SU-DHL-6 (cell line): ENCODE measurements at regions not wholly inside any gene's neighbourhood (a gene's known extent, or its start where the extent isn't known, plus 50 kb on each side); places are given as distances from the start of the nearest gene placed in this dataset.

Experiments
- H2AFZ ChIP-seq: fragments of 200-600 bp; sonication (generic); 2 replicates; pipeline ENCODE4 v1.6.1; 2014; ENCODE audit warnings: low read depth, mild to moderate bottlenecking, moderate library complexity, mixed read lengths, antibody characterized with exemption, low read length; ENCODE audit not compliant: severe bottlenecking
- H3F3A ChIP-seq: fragments of 200-600 bp; shearing (Covaris generic); 2 replicates; pipeline ENCODE4 v1.6.0; 2016; ENCODE audit warnings: antibody characterized with exemption, mild to moderate bottlenecking; ENCODE audit not compliant: insufficient read depth
- H3K27ac ChIP-seq: fragments of 200-600 bp; sonication (generic); 2 replicates; pipeline ENCODE4 v1.5.1; 2016; ENCODE audit warnings: low read depth, mild to moderate bottlenecking, low read length, moderate library complexity, mixed read lengths
- H3K27me3 ChIP-seq: fragments of 200-600 bp; sonication (generic), shearing (Covaris generic); 2 replicates; pipeline ENCODE4 v1.6.0; 2014; ENCODE audit warnings: mild to moderate bottlenecking, low read length
- H3K36me3 ChIP-seq: fragments of 200-600 bp; sonication (generic); 2 replicates; pipeline ENCODE4 v1.6.1; 2014; ENCODE audit warnings: mild to moderate bottlenecking, low read length, mixed read lengths
- H3K4me2 ChIP-seq: fragments of 300-600, 200-600 bp; shearing (Covaris generic), sonication (generic); 2 replicates; pipeline ENCODE4 v1.6.0; 2014; ENCODE audit warnings: low read length, low read depth, mild to moderate bottlenecking; ENCODE audit not compliant: poor library complexity, severe bottlenecking
- H3K4me3 ChIP-seq: fragments of 200-600 bp; sonication (generic); 2 replicates; pipeline ENCODE4 v1.5.1; 2014; ENCODE audit warnings: antibody characterized with exemption, low read length, mild to moderate bottlenecking, mixed read lengths; ENCODE audit not compliant: insufficient read depth, poor library complexity, severe bottlenecking
- H3K79me2 ChIP-seq: fragments of 200-600 bp; sonication (generic); 2 replicates; pipeline ENCODE4 v1.6.1; 2014; ENCODE audit warnings: mild to moderate bottlenecking, low read length, moderate library complexity; ENCODE audit not compliant: insufficient read depth
- H3K9ac ChIP-seq: fragments of 200-600 bp; sonication (generic); 2 replicates; pipeline ENCODE4 v1.7.0; 2014; ENCODE audit warnings: mild to moderate bottlenecking, low read length
- H3K9me2 ChIP-seq: fragments of 200-600 bp; sonication (generic); replicated peaks from 2 replicates; pipeline ENCODE4 v1.6.1; 2014; ENCODE audit warnings: low read length; ENCODE audit not compliant: insufficient read depth
- H3K9me3 ChIP-seq: fragments of 200-600 bp; sonication (generic); 2 replicates; pipeline ENCODE4 v1.6.1; 2014; ENCODE audit warnings: low read length, mixed read lengths; ENCODE audit not compliant: insufficient read depth
- H4K20me1 ChIP-seq: fragments of 200-600 bp; sonication (generic); 2 replicates; pipeline ENCODE4 v1.6.1; 2014; ENCODE audit warnings: low read depth, mild to moderate bottlenecking, antibody characterized with exemption, low read length, moderate library complexity, mixed read lengths
- EZH2phosphoT487 ChIP-seq: fragments of 200-600 bp; sonication (generic), shearing (Covaris generic); conservative IDR thresholded peaks from 2 replicates; pipeline ENCODE4 v1.6.1; 2018; ENCODE audit warnings: mild to moderate bottlenecking, antibody characterized with exemption, low read length, moderate library complexity, mixed read lengths
- TF ChIP-seq, protein P1 (sequence below): fragments of 200-600 bp; sonication (generic); IDR thresholded peaks from one replicate; pipeline ENCODE4 v1.5.1; 2017; ENCODE audit warnings: antibody characterized with exemption, mild to moderate bottlenecking, low read length, moderate library complexity; ENCODE audit not compliant: insufficient read depth, poor library complexity, severe bottlenecking

DNA sequence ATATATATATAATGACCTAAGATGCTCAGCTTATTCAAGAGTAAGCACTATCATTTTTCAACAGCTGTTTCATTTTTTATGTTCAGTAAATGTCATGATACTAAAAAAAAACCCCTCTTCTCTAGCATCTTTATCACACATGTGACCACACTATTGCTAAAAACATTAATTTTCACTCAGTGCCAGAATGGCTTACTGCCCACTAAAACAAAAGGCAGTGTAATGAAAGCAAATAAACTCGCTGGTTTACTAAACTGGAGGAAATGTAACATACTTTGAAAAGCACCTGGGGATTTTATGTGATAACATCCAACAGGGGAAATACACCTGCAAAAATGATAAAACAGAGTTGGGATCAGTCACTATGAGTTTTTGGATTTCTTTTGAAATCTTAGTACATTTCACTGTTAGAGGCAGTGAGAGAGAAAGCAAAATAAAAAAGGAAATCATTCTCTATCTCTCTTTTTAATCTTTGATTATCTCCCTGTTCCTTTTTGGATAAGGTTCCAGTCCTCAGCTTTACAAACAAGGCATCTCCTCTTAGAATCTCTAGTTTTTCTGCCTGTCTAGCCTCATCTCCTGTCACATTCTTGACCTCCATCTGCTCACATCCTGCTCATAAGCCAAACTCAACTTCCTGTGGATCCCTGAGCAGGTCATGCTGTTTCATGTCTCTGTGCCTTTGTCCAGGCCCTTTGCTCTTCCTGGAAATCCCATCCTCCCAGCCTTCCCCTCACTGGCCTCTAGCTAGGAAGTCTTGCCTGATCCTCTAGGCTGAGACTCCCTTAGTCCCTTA, 338.0 kb downstream of the MAN2A1 start:
- H3K4me2 ChIP-seq: no peak overlapping the region
- no peaks in the 10 kb centered on the region for H3K27me3 ChIP-seq
- H3K36me3 ChIP-seq: no peaks in the 10 kb centered on the region
- H4K20me1 ChIP-seq: no peaks in the 10 kb centered on the region
- no peaks in the 10 kb centered on the region for H3K79me2 ChIP-seq
- no peak overlapping the region for H3K9ac ChIP-seq
- H3K27ac ChIP-seq: no peak overlapping the region
- TF ChIP-seq EZH2phosphoT487: no peak
- TF ChIP-seq, protein P1, sequence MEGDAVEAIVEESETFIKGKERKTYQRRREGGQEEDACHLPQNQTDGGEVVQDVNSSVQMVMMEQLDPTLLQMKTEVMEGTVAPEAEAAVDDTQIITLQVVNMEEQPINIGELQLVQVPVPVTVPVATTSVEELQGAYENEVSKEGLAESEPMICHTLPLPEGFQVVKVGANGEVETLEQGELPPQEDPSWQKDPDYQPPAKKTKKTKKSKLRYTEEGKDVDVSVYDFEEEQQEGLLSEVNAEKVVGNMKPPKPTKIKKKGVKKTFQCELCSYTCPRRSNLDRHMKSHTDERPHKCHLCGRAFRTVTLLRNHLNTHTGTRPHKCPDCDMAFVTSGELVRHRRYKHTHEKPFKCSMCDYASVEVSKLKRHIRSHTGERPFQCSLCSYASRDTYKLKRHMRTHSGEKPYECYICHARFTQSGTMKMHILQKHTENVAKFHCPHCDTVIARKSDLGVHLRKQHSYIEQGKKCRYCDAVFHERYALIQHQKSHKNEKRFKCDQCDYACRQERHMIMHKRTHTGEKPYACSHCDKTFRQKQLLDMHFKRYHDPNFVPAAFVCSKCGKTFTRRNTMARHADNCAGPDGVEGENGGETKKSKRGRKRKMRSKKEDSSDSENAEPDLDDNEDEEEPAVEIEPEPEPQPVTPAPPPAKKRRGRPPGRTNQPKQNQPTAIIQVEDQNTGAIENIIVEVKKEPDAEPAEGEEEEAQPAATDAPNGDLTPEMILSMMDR: no peak
- no peak overlapping the region for H2AFZ ChIP-seq
- no peaks in the 10 kb centered on the region for H3F3A ChIP-seq
- no peaks in the 10 kb centered on the region for H3K9me2 ChIP-seq
- H3K4me3 ChIP-seq: no peak overlapping the region
- no peaks in the 10 kb centered on the region for H3K9me3 ChIP-seq

DNA sequence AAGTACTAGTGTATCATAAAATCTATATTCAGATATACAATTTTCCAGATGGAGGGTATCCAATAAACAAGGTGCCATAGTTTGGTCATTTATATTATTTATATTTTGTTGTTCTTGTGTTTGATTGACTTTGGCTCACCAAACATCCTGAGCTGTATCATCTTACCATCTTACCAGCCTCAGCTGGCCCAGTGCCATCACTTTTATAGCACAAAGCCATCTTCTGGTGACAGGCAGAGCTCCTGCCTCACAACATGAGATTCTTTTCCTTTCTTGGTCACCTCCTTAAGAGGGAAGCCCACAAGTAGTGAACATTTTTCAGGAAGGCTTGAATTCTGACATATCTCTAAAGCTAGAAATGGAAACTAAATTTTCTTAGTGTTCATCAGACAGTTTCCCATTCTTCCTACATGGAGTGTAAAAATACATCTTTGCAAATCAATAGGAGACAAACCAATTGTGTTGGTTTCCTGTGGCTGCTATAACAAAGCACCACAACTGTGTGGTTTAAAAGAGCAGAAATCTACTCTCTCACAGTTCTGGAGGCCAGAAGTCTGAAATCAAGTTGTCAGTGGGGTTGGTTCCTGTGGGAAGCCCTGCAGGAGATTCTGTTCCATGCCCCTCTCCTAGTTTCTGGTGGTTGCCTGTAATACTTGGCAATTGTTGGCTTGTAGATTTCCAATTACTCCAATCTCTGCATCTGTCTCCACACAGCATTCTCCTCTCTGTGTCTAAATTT, 341.8 kb downstream of the MAN2A1 start:
- H3K79me2 ChIP-seq: no peaks in the 10 kb centered on the region
- H3K27me3 ChIP-seq: no peaks in the 10 kb centered on the region
- no peak overlapping the region for H2AFZ ChIP-seq
- H3K4me3 ChIP-seq: no peak overlapping the region
- H4K20me1 ChIP-seq: no peaks in the 10 kb centered on the region
- H3K4me2 ChIP-seq: no peak overlapping the region
- TF ChIP-seq, protein P1: no peak
- TF ChIP-seq EZH2phosphoT487: no peak
- H3F3A ChIP-seq: no peaks in the 10 kb centered on the region
- H3K9me3 ChIP-seq: no peaks in the 10 kb centered on the region
- H3K36me3 ChIP-seq: no peaks in the 10 kb centered on the region
- H3K9me2 ChIP-seq: no peaks in the 10 kb centered on the region
- no peak overlapping the region for H3K9ac ChIP-seq
- H3K27ac ChIP-seq: no peak overlapping the region

- no peak overlapping the region for H3K4me3 ChIP-seq
- H3F3A ChIP-seq: no peaks in the 10 kb centered on the region
- H3K27ac ChIP-seq: no peak overlapping the region
- H4K20me1 ChIP-seq: no peaks in the 10 kb centered on the region
- TF ChIP-seq, protein P1: no peak
- TF ChIP-seq EZH2phosphoT487: no peak
- no peaks in the 10 kb centered on the region for H3K79me2 ChIP-seq
- H2AFZ ChIP-seq: no peak overlapping the region
- no peaks in the 10 kb centered on the region for H3K27me3 ChIP-seq
- no peak overlapping the region for H3K9ac ChIP-seq
- no peak overlapping the region for H3K4me2 ChIP-seq
- H3K9me2 ChIP-seq: no peaks in the 10 kb centered on the region
- H3K36me3 ChIP-seq: no peaks in the 10 kb centered on the region
- H3K9me3 ChIP-seq: no peaks in the 10 kb centered on the region
Observed at GRCh38 chr5:110032376-110032775, 342.6 kb downstream of the MAN2A1 start.
